Activated CD4-positive, alpha-beta T cell treated with anti-CD3 and anti-CD28 coated beads for 1 hour (primary cell): ENCODE measurements at regions not wholly inside any gene's neighbourhood (a gene's known extent, or its start where the extent isn't known, plus 50 kb on each side); places are given as distances from the start of the nearest gene placed in this dataset.
"Not testable (repeated sequence)": the region's sequence is repeated elsewhere in the genome, so short reads cannot be mapped to it uniquely, and the experiment has no call there.

Source experiments
- DNase-seq: peaks from one replicate; pipeline ENCODE4 v3.0.0-alpha.2; 2020

- DNase-seq = no peak
Measured at GRCh38 chr3:103513003-103513402, 1078.2 kb downstream of the ZPLD1 start.

- no peak for DNase-seq
Measured at GRCh38 chr3:103515116-103515515, 1080.3 kb downstream of the ZPLD1 start.

- no peak for DNase-seq
Measured at GRCh38 chr3:103516950-103517349, 1082.1 kb downstream of the ZPLD1 start.

- DNase-seq = not testable (repeated sequence)
Measured at GRCh38 chr3:103531327-103531726, 1096.5 kb downstream of the ZPLD1 start.

- no peak for DNase-seq
Measured at GRCh38 chr3:103532986-103533385, 1098.2 kb downstream of the ZPLD1 start.

- DNase-seq = no peak
Measured at GRCh38 chr3:103554451-103554850, 1119.6 kb downstream of the ZPLD1 start.

GRCh38 chr3:103564116-103564515, 1129.3 kb downstream of the ZPLD1 start:
- DNase-seq = not testable (repeated sequence)

- DNase-seq = no peak
Measured at GRCh38 chr3:103585809-103586208, 1151.0 kb downstream of the ZPLD1 start.

GRCh38 chr3:103589770-103590169, 1155.0 kb downstream of the ZPLD1 start:
- no peak for DNase-seq

- no peak for DNase-seq
Measured at GRCh38 chr3:103600844-103601243, 1166.0 kb downstream of the ZPLD1 start.

- no peak for DNase-seq
Measured at GRCh38 chr3:103601666-103602065, 1166.9 kb downstream of the ZPLD1 start.

GRCh38 chr3:103609472-103609871, 1174.7 kb downstream of the ZPLD1 start:
- no peak for DNase-seq

- no peak for DNase-seq
Measured at GRCh38 chr3:103613397-103614156, 1178.8 kb downstream of the ZPLD1 start.

GRCh38 chr3:103614719-103615118, 1179.9 kb downstream of the ZPLD1 start:
- DNase-seq = no peak

- DNase-seq = no peak
Measured at GRCh38 chr3:103617961-103618360, 1183.1 kb downstream of the ZPLD1 start.

GRCh38 chr3:103624271-103624670, 1189.5 kb downstream of the ZPLD1 start:
- no peak for DNase-seq

- no peak for DNase-seq
Measured at GRCh38 chr3:103629391-103629790, 1194.6 kb downstream of the ZPLD1 start.

- DNase-seq = no peak
Measured at GRCh38 chr3:103644450-103644849, 1209.6 kb downstream of the ZPLD1 start.

- DNase-seq = no peak
Measured at GRCh38 chr3:103653996-103654395, 1219.2 kb downstream of the ZPLD1 start.

GRCh38 chr3:103657756-103658155, 1222.9 kb downstream of the ZPLD1 start:
- no peak for DNase-seq

GRCh38 chr3:103660810-103661209, 1226.0 kb downstream of the ZPLD1 start:
- DNase-seq = no peak

GRCh38 chr3:103662591-103662990, 1227.8 kb downstream of the ZPLD1 start:
- DNase-seq = no peak

- DNase-seq = no peak
Measured at GRCh38 chr3:103672346-103672745, 1237.5 kb downstream of the ZPLD1 start.

- no peak for DNase-seq
Measured at GRCh38 chr3:103684904-103685303, 1250.1 kb downstream of the ZPLD1 start.

- no peak for DNase-seq
Measured at GRCh38 chr3:103685939-103686338, 1251.1 kb downstream of the ZPLD1 start.
